ENCODE measurements at regions not wholly inside any gene's neighbourhood (a gene's known extent, or its start where the extent isn't known, plus 50 kb on each side); places are given as distances from the start of the nearest gene placed in this dataset.

DNA sequence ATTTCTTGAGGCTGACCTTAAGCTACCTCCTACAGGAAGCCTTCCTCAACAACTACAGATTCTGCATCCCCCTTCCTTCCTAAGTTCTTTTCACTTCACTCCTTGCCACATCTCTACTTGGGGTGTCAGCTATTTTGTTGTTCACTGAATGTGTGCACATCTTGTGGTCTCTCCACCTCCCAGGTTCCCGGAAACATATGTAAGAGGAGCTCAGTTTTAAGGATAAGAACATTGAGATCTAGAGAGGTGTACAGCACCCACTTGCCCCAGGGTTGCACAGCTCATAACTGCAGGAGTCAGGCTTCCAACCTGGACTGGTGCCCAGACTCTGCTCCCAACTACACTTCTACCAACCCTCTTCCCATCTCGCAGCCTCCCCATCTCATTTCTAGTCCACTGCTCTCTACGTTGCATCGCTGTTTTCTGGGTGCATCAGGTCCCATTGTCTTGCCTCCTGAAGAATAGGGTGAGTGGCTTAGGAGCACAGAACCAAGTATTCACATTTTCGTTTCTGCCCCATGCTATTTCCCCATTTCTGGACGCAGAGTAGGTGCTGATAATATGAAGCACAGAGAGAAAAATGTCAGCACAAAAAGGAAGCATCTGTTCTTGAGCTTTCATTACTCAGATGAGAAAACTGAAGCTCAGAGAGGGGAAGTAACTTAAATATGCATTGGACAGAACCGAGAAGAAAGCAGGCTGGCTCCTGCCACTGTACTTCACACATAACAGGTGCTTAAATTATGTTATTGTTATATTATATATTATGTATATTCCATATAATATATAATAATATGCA, 292.0 kb upstream of the CCL2 start:
- Mint-ChIP-seq H3K27me3 (ENCODE audit: insufficient read depth, unreplicated experiment) (no peaks in the 10 kb centered on the region), H3K27ac (ENCODE audit: low read depth, unreplicated experiment) (no peak overlapping the region), H3K4me3 (ENCODE audit: unreplicated experiment) (no peak overlapping the region), H3K36me3 (ENCODE audit: insufficient read depth, unreplicated experiment) (no peaks in the 10 kb centered on the region), H3K9me3 (ENCODE audit: unreplicated experiment) (peaks cover 67% of the 10 kb centered on the region), H3K4me1 (ENCODE audit: insufficient read depth, unreplicated experiment) (no peaks in the 10 kb centered on the region)
- no TSS peak for BruUV-seq (replicated peaks)
- CTCF ChIA-PET = interaction anchor here (0.6 to 1.2 kb wide), 3 partner anchors 12 to 74 kb away, joined by 3 read pairs; no protein-coding TSS in a partner anchor
- TF ChIP-seq, protein P1, sequence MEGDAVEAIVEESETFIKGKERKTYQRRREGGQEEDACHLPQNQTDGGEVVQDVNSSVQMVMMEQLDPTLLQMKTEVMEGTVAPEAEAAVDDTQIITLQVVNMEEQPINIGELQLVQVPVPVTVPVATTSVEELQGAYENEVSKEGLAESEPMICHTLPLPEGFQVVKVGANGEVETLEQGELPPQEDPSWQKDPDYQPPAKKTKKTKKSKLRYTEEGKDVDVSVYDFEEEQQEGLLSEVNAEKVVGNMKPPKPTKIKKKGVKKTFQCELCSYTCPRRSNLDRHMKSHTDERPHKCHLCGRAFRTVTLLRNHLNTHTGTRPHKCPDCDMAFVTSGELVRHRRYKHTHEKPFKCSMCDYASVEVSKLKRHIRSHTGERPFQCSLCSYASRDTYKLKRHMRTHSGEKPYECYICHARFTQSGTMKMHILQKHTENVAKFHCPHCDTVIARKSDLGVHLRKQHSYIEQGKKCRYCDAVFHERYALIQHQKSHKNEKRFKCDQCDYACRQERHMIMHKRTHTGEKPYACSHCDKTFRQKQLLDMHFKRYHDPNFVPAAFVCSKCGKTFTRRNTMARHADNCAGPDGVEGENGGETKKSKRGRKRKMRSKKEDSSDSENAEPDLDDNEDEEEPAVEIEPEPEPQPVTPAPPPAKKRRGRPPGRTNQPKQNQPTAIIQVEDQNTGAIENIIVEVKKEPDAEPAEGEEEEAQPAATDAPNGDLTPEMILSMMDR (IDR thresholded peaks at IDR 0.05; ENCODE audit: unreplicated experiment) = no peak
- intact Hi-C loops (cut with micrococcal nuclease) = no loop called here
- POLR2A ChIA-PET = no interaction called here
- no peak for DNase-seq (ENCODE audit: unreplicated experiment)

DNA sequence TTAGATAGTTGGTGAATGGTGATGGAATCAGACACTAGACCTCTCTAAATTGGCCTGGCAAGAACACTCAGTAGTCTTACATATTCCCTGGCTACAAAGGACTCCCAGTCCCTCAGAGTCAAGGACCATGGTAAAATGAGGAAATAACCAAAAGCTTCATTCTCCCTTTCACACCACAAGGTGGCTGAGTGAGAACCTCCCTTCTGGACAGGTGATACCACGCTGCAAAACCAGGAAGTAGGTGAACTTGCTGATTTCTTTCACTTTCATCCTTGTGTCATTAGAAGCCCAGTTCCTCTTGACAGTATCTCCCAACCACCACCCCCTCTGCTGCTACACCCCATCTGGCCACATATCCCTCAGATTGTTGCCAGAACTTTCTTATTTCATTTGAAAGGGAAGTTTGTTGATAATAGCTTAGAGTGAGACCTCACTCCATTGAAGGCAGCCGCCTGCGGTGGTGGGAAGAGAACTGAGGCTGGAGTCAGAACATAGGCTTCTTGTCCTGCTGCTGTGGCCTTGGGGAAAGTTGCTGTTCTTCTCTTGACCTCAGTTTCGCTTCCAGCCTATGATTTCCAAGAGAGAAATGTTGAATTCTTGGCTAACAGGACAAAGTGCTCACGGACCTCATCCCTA, 290.6 kb upstream of the CCL2 start:
- DNase-seq (ENCODE audit: unreplicated experiment) = no peak
- Mint-ChIP-seq H3K4me1 (ENCODE audit: insufficient read depth, unreplicated experiment) (no peaks in the 10 kb centered on the region), H3K27me3 (ENCODE audit: insufficient read depth, unreplicated experiment) (no peaks in the 10 kb centered on the region), H3K36me3 (ENCODE audit: insufficient read depth, unreplicated experiment) (no peaks in the 10 kb centered on the region), H3K9me3 (ENCODE audit: unreplicated experiment) (peaks cover 62% of the 10 kb centered on the region), H3K27ac (ENCODE audit: low read depth, unreplicated experiment) (no peak overlapping the region), H3K4me3 (ENCODE audit: unreplicated experiment) (no peak overlapping the region)
- CTCF ChIA-PET = interaction anchor here (0.6 to 1.2 kb wide), 3 partner anchors 14 to 167 kb away, joined by 3 to 4 read pairs (median 3); no protein-coding TSS in a partner anchor
- TF ChIP-seq, protein P1 (IDR thresholded peaks at IDR 0.05; ENCODE audit: unreplicated experiment) = no peak
- POLR2A ChIA-PET = no interaction called here
- intact Hi-C loops (cut with micrococcal nuclease) = no loop called here
- BruUV-seq (replicated peaks) = no TSS peak

DNA sequence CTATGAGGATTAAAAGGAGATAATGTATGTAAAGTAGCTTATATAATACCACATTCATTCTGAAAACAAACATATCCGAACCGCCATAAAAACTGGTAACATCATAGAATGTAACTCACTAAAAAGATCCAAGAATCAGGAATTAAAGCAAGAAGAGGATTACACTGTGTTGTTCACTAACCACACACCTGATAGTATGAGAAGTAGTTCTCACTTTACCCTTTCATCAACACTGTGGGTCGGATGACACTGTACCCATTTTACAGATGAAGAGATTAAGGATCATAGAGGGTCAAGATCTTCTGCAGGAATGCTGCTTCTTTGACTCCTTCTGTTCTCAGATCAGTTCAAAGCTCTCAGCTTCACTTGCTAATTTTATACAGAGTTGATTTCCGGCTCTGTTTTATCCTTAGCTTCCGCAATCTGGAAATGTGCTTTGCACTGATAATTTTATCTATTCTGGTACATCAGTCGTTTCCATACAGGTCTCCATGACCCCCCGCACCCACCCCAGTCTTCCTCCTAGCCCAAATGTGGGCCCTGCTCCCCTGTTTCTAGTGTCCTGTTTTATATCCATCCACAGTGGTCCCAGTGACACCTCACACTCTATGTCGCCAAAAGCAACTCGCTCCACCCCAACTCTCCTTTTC, 288.6 kb upstream of the CCL2 start:
- Mint-ChIP-seq H3K4me1 (ENCODE audit: insufficient read depth, unreplicated experiment) (no peaks in the 10 kb centered on the region), H3K27me3 (ENCODE audit: insufficient read depth, unreplicated experiment) (no peaks in the 10 kb centered on the region), H3K4me3 (ENCODE audit: unreplicated experiment) (no peak overlapping the region), H3K36me3 (ENCODE audit: insufficient read depth, unreplicated experiment) (no peaks in the 10 kb centered on the region), H3K9me3 (ENCODE audit: unreplicated experiment) (peaks cover 45% of the 10 kb centered on the region), H3K27ac (ENCODE audit: low read depth, unreplicated experiment) (no peak overlapping the region)
- DNase-seq (ENCODE audit: unreplicated experiment) = no peak
- intact Hi-C loops (cut with micrococcal nuclease) = no loop called here
- no TSS peak for BruUV-seq (replicated peaks)
- ChIA-PET CTCF (interaction anchor here (1.0 kb wide), 1 partner anchor 11 kb away, joined by 4 read pairs; no protein-coding TSS in a partner anchor), POLR2A (no interaction called here)
- TF ChIP-seq, protein P1 (IDR thresholded peaks at IDR 0.05; ENCODE audit: unreplicated experiment) = no peak

All from MCF 10A (cell line).